HG03432 (cell line): ENCODE measurements at regions not wholly inside any gene's neighbourhood (a gene's known extent, or its start where the extent isn't known, plus 50 kb on each side); places are given as distances from the start of the nearest gene placed in this dataset.

ENCODE experiments used
- ATAC-seq: cut with Tn5 transposase; IDR thresholded peaks from one replicate; pipeline ENCODE4 v1.9.1; 2021; ENCODE audit warnings: mild to moderate bottlenecking, moderate library complexity; ENCODE audit not compliant: unreplicated experiment

- no peak for ATAC-seq
These were observed 297.8 kb upstream of the IRX1 start for GRCh38 chr5:3297853-3298252.

GRCh38 chr5:3288325-3288724 is 307.3 kb upstream of the IRX1 start:
- ATAC-seq, result no peak

- no peak for ATAC-seq
These were observed 308.1 kb upstream of the IRX1 start for GRCh38 chr5:3287516-3287915.

- ATAC-seq, result no peak
These were observed 310.0 kb upstream of the IRX1 start for GRCh38 chr5:3285621-3286020.

- ATAC-seq, result no peak
These were observed 311.1 kb upstream of the IRX1 start for GRCh38 chr5:3284506-3284905.

GRCh38 chr5:3282841-3283240 is 312.8 kb upstream of the IRX1 start:
- ATAC-seq, result no peak

- no peak for ATAC-seq
These were observed 314.3 kb upstream of the IRX1 start for GRCh38 chr5:3281366-3281765.

- ATAC-seq, result no peak
These were observed 317.0 kb upstream of the IRX1 start for GRCh38 chr5:3278643-3279042.

- peak; percentile 56 for ATAC-seq
These were observed 317.9 kb upstream of the IRX1 start for GRCh38 chr5:3277590-3278196.

GRCh38 chr5:3276896-3277295 is 318.7 kb upstream of the IRX1 start:
- ATAC-seq, result no peak

GRCh38 chr5:3269395-3270169 is 326.1 kb upstream of the IRX1 start:
- ATAC-seq, result no peak

- no peak for ATAC-seq
These were observed 326.8 kb upstream of the IRX1 start for GRCh38 chr5:3268760-3269330.

GRCh38 chr5:3266861-3267260 is 328.8 kb upstream of the IRX1 start:
- no peak for ATAC-seq

GRCh38 chr5:3265936-3266335 is 329.7 kb upstream of the IRX1 start:
- no peak for ATAC-seq

- no peak for ATAC-seq
These were observed 330.3 kb upstream of the IRX1 start for GRCh38 chr5:3265131-3265885.

GRCh38 chr5:3262451-3262850 is 333.2 kb upstream of the IRX1 start:
- ATAC-seq, result no peak

- ATAC-seq, result no peak
These were observed 334.6 kb upstream of the IRX1 start for GRCh38 chr5:3261081-3261480.

- ATAC-seq, result no peak
These were observed 337.6 kb upstream of the IRX1 start for GRCh38 chr5:3258050-3258449.

- no peak for ATAC-seq
These were observed 343.4 kb upstream of the IRX1 start for GRCh38 chr5:3252235-3252634.

GRCh38 chr5:3251784-3252183 is 343.8 kb upstream of the IRX1 start:
- no peak for ATAC-seq

- ATAC-seq, result no peak
These were observed 346.2 kb upstream of the IRX1 start for GRCh38 chr5:3249401-3249800.
